ENCODE measurements at regions not wholly inside any gene's neighbourhood (a gene's known extent, or its start where the extent isn't known, plus 50 kb on each side); places are given as distances from the start of the nearest gene placed in this dataset.

- ATAC-seq: no peak
- TF ChIP-seq BACH2 (CRISPR knock-in tag; IDR thresholded peaks at IDR 0.05; ENCODE audit: borderline replicate concordance) (no peak), PATZ1 (CRISPR knock-in tag; IDR thresholded peaks at IDR 0.05; ENCODE audit: borderline replicate concordance) (no peak), GLIS3 (CRISPR knock-in tag; IDR thresholded peaks at IDR 0.05) (no peak), CSDC2 (CRISPR knock-in tag; IDR thresholded peaks at IDR 0.05) (no peak), RARB (CRISPR knock-in tag; IDR thresholded peaks at IDR 0.05) (no peak), ESRRG (CRISPR knock-in tag; IDR thresholded peaks at IDR 0.05) (no peak), ISL1 (CRISPR knock-in tag; IDR thresholded peaks at IDR 0.05) (no peak), POU6F1 (CRISPR knock-in tag; IDR thresholded peaks at IDR 0.05; ENCODE audit: borderline replicate concordance, low read depth) (no peak), ARNTL (CRISPR knock-in tag; IDR thresholded peaks at IDR 0.05; ENCODE audit: borderline replicate concordance, low read depth) (no peak), SNAI2 (CRISPR knock-in tag; IDR thresholded peaks at IDR 0.05) (no peak), TCF4 (CRISPR knock-in tag; IDR thresholded peaks at IDR 0.05; ENCODE audit: borderline replicate concordance) (no peak), ZFP30 (CRISPR knock-in tag; IDR thresholded peaks at IDR 0.05) (no peak), TOX (CRISPR knock-in tag; IDR thresholded peaks at IDR 0.05; ENCODE audit: borderline replicate concordance) (no peak), ZNF70 (CRISPR knock-in tag; IDR thresholded peaks at IDR 0.05) (no peak), ZFP3 (CRISPR knock-in tag; IDR thresholded peaks at IDR 0.05) (no peak), OSR1 (CRISPR knock-in tag; IDR thresholded peaks at IDR 0.05) (no peak), CSRNP3 (CRISPR knock-in tag; IDR thresholded peaks at IDR 0.05) (no peak), ZC3H10 (CRISPR knock-in tag; IDR thresholded peaks at IDR 0.05) (no peak)
- TF ChIP-seq, protein P1, sequence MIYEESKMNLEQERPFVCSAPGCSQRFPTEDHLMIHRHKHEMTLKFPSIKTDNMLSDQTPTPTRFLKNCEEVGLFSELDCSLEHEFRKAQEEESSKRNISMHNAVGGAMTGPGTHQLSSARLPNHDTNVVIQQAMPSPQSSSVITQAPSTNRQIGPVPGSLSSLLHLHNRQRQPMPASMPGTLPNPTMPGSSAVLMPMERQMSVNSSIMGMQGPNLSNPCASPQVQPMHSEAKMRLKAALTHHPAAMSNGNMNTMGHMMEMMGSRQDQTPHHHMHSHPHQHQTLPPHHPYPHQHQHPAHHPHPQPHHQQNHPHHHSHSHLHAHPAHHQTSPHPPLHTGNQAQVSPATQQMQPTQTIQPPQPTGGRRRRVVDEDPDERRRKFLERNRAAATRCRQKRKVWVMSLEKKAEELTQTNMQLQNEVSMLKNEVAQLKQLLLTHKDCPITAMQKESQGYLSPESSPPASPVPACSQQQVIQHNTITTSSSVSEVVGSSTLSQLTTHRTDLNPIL (CRISPR knock-in tag; IDR thresholded peaks at IDR 0.05; ENCODE audit: low read depth): no peak
These were observed 449.6 kb upstream of the CDH20 start for GRCh38 chr18:60883587-60883986.

DNA sequence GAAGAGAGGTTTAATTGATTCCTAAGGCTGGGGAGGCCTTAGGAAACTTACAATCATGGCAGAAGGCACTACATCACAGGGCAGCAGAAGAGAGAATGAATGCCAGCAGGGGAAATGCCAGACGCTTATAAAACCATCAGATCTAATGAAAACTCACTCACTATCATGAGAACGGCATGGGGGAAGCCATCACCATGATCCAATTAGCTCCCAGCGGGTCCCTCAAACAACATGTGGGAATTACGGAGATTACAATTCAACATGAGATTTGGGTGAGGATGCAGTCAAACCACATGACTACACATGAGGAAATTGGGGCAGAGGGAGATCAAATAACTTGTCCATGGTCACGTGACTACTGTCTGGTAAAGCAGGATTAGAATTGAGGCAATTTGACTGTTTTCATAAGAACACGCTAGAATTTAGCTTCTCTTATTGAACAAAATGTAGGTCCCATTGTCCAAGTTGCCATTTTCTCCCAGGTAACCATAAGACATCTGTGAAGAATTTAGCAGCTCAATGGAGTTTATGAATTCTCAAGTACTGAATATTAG is 445.1 kb upstream of the CDH20 start:
- ATAC-seq: no peak
- TF ChIP-seq OSR1 (CRISPR knock-in tag; IDR thresholded peaks at IDR 0.05): no peak
- no peak for TF ChIP-seq ARNTL (CRISPR knock-in tag; IDR thresholded peaks at IDR 0.05; ENCODE audit: borderline replicate concordance, low read depth)
- no peak for TF ChIP-seq RARB (CRISPR knock-in tag; IDR thresholded peaks at IDR 0.05)
- TF ChIP-seq, protein P1 (CRISPR knock-in tag; IDR thresholded peaks at IDR 0.05; ENCODE audit: low read depth): no peak
- no peak for TF ChIP-seq SNAI2 (CRISPR knock-in tag; IDR thresholded peaks at IDR 0.05)
- TF ChIP-seq ZC3H10 (CRISPR knock-in tag; IDR thresholded peaks at IDR 0.05): no peak
- TF ChIP-seq TOX (CRISPR knock-in tag; IDR thresholded peaks at IDR 0.05; ENCODE audit: borderline replicate concordance): no peak
- TF ChIP-seq ZNF70 (CRISPR knock-in tag; IDR thresholded peaks at IDR 0.05): no peak
- no peak for TF ChIP-seq PPARA (CRISPR knock-in tag; IDR thresholded peaks at IDR 0.05; ENCODE audit: borderline replicate concordance)
- TF ChIP-seq ZFP3 (CRISPR knock-in tag; IDR thresholded peaks at IDR 0.05): no peak
- TF ChIP-seq POU6F1 (CRISPR knock-in tag; IDR thresholded peaks at IDR 0.05; ENCODE audit: borderline replicate concordance, low read depth): no peak
- no peak for TF ChIP-seq TSHZ2 (CRISPR knock-in tag; IDR thresholded peaks at IDR 0.05)
- no peak for TF ChIP-seq BACH2 (CRISPR knock-in tag; IDR thresholded peaks at IDR 0.05; ENCODE audit: borderline replicate concordance)
- no peak for TF ChIP-seq ZFP30 (CRISPR knock-in tag; IDR thresholded peaks at IDR 0.05)
- no peak for TF ChIP-seq ZNF565 (CRISPR knock-in tag; conservative IDR thresholded peaks at IDR 0.05; ENCODE audit: low read depth)
- no peak for TF ChIP-seq GLIS3 (CRISPR knock-in tag; IDR thresholded peaks at IDR 0.05)
- TF ChIP-seq CSDC2 (CRISPR knock-in tag; IDR thresholded peaks at IDR 0.05): no peak
- TF ChIP-seq TCF4 (CRISPR knock-in tag; IDR thresholded peaks at IDR 0.05; ENCODE audit: borderline replicate concordance): no peak
- no peak for TF ChIP-seq ISL1 (CRISPR knock-in tag; IDR thresholded peaks at IDR 0.05)

Measured in SK-N-SH treated with all-trans-retinoic acid at 6 μM for 48 hours (cell line).